GM12878 (cell line): ENCODE measurements at regions not wholly inside any gene's neighbourhood (a gene's known extent, or its start where the extent isn't known, plus 50 kb on each side); places are given as distances from the start of the nearest gene placed in this dataset.
"Not testable (repeated sequence)": the region's sequence is repeated elsewhere in the genome, so short reads cannot be mapped to it uniquely, and the experiment has no call there.

Source experiments
- CTCF ChIP-seq, 3 experiments: IDR thresholded peaks in 2 of 3; conservative IDR thresholded peaks in 1 of 3; 2 replicates each; pipeline ENCODE4 v1.5.1; 2011; ENCODE audit warnings: low read depth in 3 of 3, low read length in 3 of 3, mild to moderate bottlenecking in 3 of 3, control low read depth in 2 of 3, moderate library complexity in 2 of 3, inconsistent platforms in 1 of 3, mixed read lengths in 1 of 3; ENCODE audit not compliant: control insufficient read depth in 2 of 3, insufficient read depth in 1 of 3; ENCODE audit errors: extremely low read depth in 1 of 3
- HDAC2 ChIP-seq: fragments of 200-600 bp; sonication (generic); IDR thresholded peaks from 2 replicates; pipeline ENCODE4 v1.6.1; 2017
- PKNOX1 ChIP-seq: fragments of 450-650 bp; IDR thresholded peaks from 2 replicates; pipeline ENCODE4 v1.6.1; 2016; ENCODE audit warnings: mild to moderate bottlenecking
- RAD21 ChIP-seq: IDR thresholded peaks from 2 replicates; pipeline ENCODE4 v1.6.1; 2011; ENCODE audit warnings: mild to moderate bottlenecking, low read depth, low read length, moderate library complexity; ENCODE audit not compliant: insufficient read depth
- SMC3 ChIP-seq: IDR thresholded peaks from 2 replicates; pipeline ENCODE4 v1.6.1; 2011; ENCODE audit warnings: low read length, improper control_type of control experiment, borderline replicate concordance
- SRF ChIP-seq, 2 experiments: IDR thresholded peaks; 2 replicates each; pipeline ENCODE4 v1.6.1; 2011; ENCODE audit warnings: low read depth in 2 of 2, low read length in 2 of 2, mild to moderate bottlenecking in 1 of 2, moderate library complexity in 1 of 2

GRCh38 chr16:16595029-16595718, 216.2 kb downstream of the NPIPA7 start:
- TF ChIP-seq RAD21; HDAC2; CTCF (IDR thresholded peaks at IDR 0.05 in 2 of 3, conservative IDR thresholded peaks at IDR 0.05 in 1 of 3; ENCODE audit: control insufficient read depth in 2 of 3, extremely low read depth in 1 of 3, insufficient read depth in 1 of 3, low read depth in 3 of 3, low read length in 3 of 3); PKNOX1; SMC3; SRF (IDR thresholded peaks at IDR 0.05; ENCODE audit: low read depth in 2 of 2, low read length in 2 of 2): not testable (repeated sequence)
